Panc1 (cell line): ENCODE measurements at regions not wholly inside any gene's neighbourhood (a gene's known extent, or its start where the extent isn't known, plus 50 kb on each side); places are given as distances from the start of the nearest gene placed in this dataset.

Source experiments
- CTCF ChIP-seq: fragments of 450-650 bp; IDR thresholded peaks from 2 replicates; pipeline ENCODE4 v1.5.1; 2017; ENCODE audit warnings: mild to moderate bottlenecking
- POLR2AphosphoS5 ChIP-seq: IDR thresholded peaks from 2 replicates; pipeline ENCODE4 v1.6.1; 2012; ENCODE audit warnings: mild to moderate bottlenecking, low read depth, low read length, moderate library complexity
- TCF7L2 ChIP-seq: IDR thresholded peaks from 2 replicates; pipeline ENCODE4 v1.6.1; 2011; ENCODE audit warnings: mild to moderate bottlenecking, low read depth, low read length, inconsistent platforms

GRCh38 chr14:29353513-29353912 lies 574.1 kb downstream of the PRKD1 start:
- no peak for TF ChIP-seq CTCF
- TF ChIP-seq TCF7L2 = no peak
- TF ChIP-seq POLR2AphosphoS5 = no peak
